ENCODE measurements at regions not wholly inside any gene's neighbourhood (a gene's known extent, or its start where the extent isn't known, plus 50 kb on each side); places are given as distances from the start of the nearest gene placed in this dataset.
A peak's percentile ranks its signal among the peaks of the same experiment; 100 is the strongest.
"Not testable (repeated sequence)": the region's sequence is repeated elsewhere in the genome, so short reads cannot be mapped to it uniquely, and the experiment has no call there.

GRCh38 chr13:76289558-76289957, 596.6 kb downstream of the KCTD12 start:
- no peak for DNase-seq (ENCODE audit: low spot score)

- DNase-seq (ENCODE audit: low spot score) = no peak
Measured at GRCh38 chr13:76286178-76286577, 600.0 kb downstream of the KCTD12 start.

GRCh38 chr13:76285463-76285862, 600.7 kb downstream of the KCTD12 start:
- DNase-seq (ENCODE audit: low spot score) = no peak

GRCh38 chr13:76279766-76280165, 606.4 kb downstream of the KCTD12 start:
- peak; percentile 59 for DNase-seq (ENCODE audit: low spot score)

GRCh38 chr13:76271728-76272232, 614.4 kb downstream of the KCTD12 start:
- no peak for DNase-seq (ENCODE audit: low spot score)

GRCh38 chr13:76268307-76268706, 617.9 kb downstream of the KCTD12 start:
- DNase-seq (ENCODE audit: low spot score) = not testable (repeated sequence)

GRCh38 chr13:76267216-76267615, 619.0 kb downstream of the KCTD12 start:
- no peak for DNase-seq (ENCODE audit: low spot score)

- DNase-seq (ENCODE audit: low spot score) = no peak
Measured at GRCh38 chr13:76266561-76266960, 619.6 kb downstream of the KCTD12 start.

GRCh38 chr13:76250211-76250610, 614.1 kb downstream of the LMO7 start:
- no peak for DNase-seq (ENCODE audit: low spot score)

GRCh38 chr13:76245920-76246319, 609.8 kb downstream of the LMO7 start:
- no peak for DNase-seq (ENCODE audit: low spot score)

- no peak for DNase-seq (ENCODE audit: low spot score)
Measured at GRCh38 chr13:76245211-76245610, 609.1 kb downstream of the LMO7 start.

GRCh38 chr13:76243120-76243519, 607.0 kb downstream of the LMO7 start:
- DNase-seq (ENCODE audit: low spot score) = not testable (repeated sequence)

- no peak for DNase-seq (ENCODE audit: low spot score)
Measured at GRCh38 chr13:76239031-76239680, 603.0 kb downstream of the LMO7 start.

GRCh38 chr13:76231522-76232167, 595.5 kb downstream of the LMO7 start:
- DNase-seq (ENCODE audit: low spot score) = no peak

- DNase-seq (ENCODE audit: low spot score) = no peak
Measured at GRCh38 chr13:76229281-76229680, 593.2 kb downstream of the LMO7 start.

GRCh38 chr13:76226941-76227340, 590.8 kb downstream of the LMO7 start:
- DNase-seq (ENCODE audit: low spot score) = no peak

GRCh38 chr13:76225815-76226489, 589.8 kb downstream of the LMO7 start:
- no peak for DNase-seq (ENCODE audit: low spot score)

GRCh38 chr13:76223999-76224398, 587.9 kb downstream of the LMO7 start:
- DNase-seq (ENCODE audit: low spot score) = no peak

GRCh38 chr13:76223565-76223964, 587.4 kb downstream of the LMO7 start:
- peak; percentile 8 for DNase-seq (ENCODE audit: low spot score)

GRCh38 chr13:76222511-76222910, 586.4 kb downstream of the LMO7 start:
- no peak for DNase-seq (ENCODE audit: low spot score)

- no peak for DNase-seq (ENCODE audit: low spot score)
Measured at GRCh38 chr13:76216729-76217128, 580.6 kb downstream of the LMO7 start.

- DNase-seq (ENCODE audit: low spot score) = no peak
Measured at GRCh38 chr13:76214001-76214400, 577.9 kb downstream of the LMO7 start.

GRCh38 chr13:76213423-76213904, 577.3 kb downstream of the LMO7 start:
- peak; percentile 16 for DNase-seq (ENCODE audit: low spot score)

Measured in NAMALWA (cell line).